Right cardiac atrium (tissue), 5 donors: ENCODE measurements at regions not wholly inside any gene's neighbourhood (a gene's known extent, or its start where the extent isn't known, plus 50 kb on each side); places are given as distances from the start of the nearest gene placed in this dataset.
A peak's percentile ranks its signal among the peaks of the same experiment; 100 is the strongest.

ENCODE experiments used
- ATAC-seq, 2 donors: fragments of 200-7000 bp; cut with Tn5 transposase; one replicate each; pipeline versions ENCODE4 v1.8.0 to v1.9.1; 2020; ENCODE audit warnings: moderate library complexity in 2 of 2, mild to moderate bottlenecking in 1 of 2
- DNase-seq, 3 donors: peaks; one replicate each; pipeline ENCODE4 v3.0.0-alpha.2; 2020
- H3K27ac ChIP-seq: one replicate; pipeline ENCODE4 v1.5.1; 2013; ENCODE audit warnings: mild to moderate bottlenecking, low read length, control low read depth, moderate library complexity
- H3K27me3 ChIP-seq: one replicate; pipeline ENCODE4 v1.6.1; 2013; ENCODE audit not compliant: control insufficient read depth, insufficient read depth
- H3K4me1 ChIP-seq: one replicate; pipeline ENCODE4 v1.6.1; 2013; ENCODE audit warnings: low read length; ENCODE audit not compliant: control insufficient read depth, insufficient read depth
- H3K4me3 ChIP-seq: one replicate; pipeline ENCODE4 v1.5.1; 2013; ENCODE audit warnings: low read length, control low read depth
- H3K9me3 ChIP-seq: one replicate; pipeline ENCODE4 v1.6.1; 2013; ENCODE audit warnings: low read length; ENCODE audit not compliant: control insufficient read depth
- WGBS: extraction: QIAGEN DNeasy Blood & Tissue Kit; methylation state at CpG from one replicate; pipeline ENCODE4 v1.1.7; 2013; 5-methylcytosine and 5-hydroxymethylcytosine counted together
- intact Hi-C, 4 donors: fragments of 100-400 bp; cut with DNase I; formaldehyde crosslinking; loops; one replicate each; pipeline versions ENCODE4 v1.11.0 to v1.14.0; 2022 to 2023
- donor health status: healthy with polysubstance abuse.
- donor health status: DM: no; HTN: yes; CAD: no.
- donor health status: DM: no; HTN: no; CAD: no.
- donor health status: DM: no; HTN: yes; CAD: no; lungs with severe emphysema.
- donor health status: DM: yes; HTN: yes; CAD: no.

DNA sequence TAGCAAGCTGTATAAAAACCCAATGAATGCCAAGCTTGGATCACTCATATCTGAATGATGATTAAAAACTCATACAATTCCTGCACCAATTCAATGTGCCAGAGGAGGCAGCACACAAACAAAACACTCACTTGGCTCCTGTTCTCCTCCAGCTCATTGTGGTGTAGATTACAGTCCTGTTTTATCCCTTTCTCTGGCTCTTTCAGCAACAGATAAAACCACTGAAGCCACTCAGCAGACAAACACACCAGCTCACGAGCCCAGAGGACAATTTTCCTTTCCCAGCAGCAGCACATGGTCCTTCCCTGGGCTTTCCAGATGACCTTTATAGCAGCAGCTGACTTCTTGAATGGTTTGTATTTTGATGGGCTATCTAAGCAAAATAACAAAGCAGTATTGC lies 107.3 kb upstream of the STARD3NL start:
- ATAC-seq: peak in 1 of 2 donors; percentile 56
- no peaks in the 10 kb centered on the region for H3K4me1 ChIP-seq
- no peak overlapping the region for H3K4me3 ChIP-seq
- no peaks in the 10 kb centered on the region for H3K9me3 ChIP-seq
- H3K27me3 ChIP-seq: no peaks in the 10 kb centered on the region
- intact Hi-C loops: no loop called here
- DNase-seq: no peak
- WGBS: 15% methylated on average over 1 of the region's 1 CpG
- no peak overlapping the region for H3K27ac ChIP-seq

- no peak overlapping the region for H3K27ac ChIP-seq
- no peaks in the 10 kb centered on the region for H3K4me1 ChIP-seq
- ATAC-seq (no peak), DNase-seq (no peak)
- H3K27me3 ChIP-seq: no peaks in the 10 kb centered on the region
- intact Hi-C loops: no loop called here
- no peaks in the 10 kb centered on the region for H3K9me3 ChIP-seq
- no peak overlapping the region for H3K4me3 ChIP-seq
These were observed 91.2 kb upstream of the STARD3NL start for GRCh38 chr7:38086857-38087256.

DNA sequence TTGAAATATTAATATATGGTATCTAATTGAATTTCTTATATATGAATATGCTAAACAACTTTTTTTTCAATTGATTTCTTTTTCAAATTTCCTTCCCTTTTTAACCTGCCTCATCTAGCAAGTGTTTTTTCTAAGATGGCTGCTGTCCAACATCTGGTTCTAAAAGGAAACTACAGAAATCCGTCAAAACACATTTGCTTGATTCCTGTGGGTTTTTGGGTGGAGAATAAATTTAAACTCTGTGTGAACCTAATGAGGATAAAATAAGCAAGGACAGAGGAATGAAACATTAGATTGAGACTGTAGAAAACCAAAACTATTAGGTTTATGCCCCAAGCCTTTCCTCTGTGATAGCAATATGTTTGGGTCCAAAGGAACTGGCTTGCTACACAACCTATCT lies 75.5 kb upstream of the STARD3NL start:
- H3K27ac ChIP-seq: no peak overlapping the region
- H3K27me3 ChIP-seq: no peaks in the 10 kb centered on the region
- DNase-seq (no peak), ATAC-seq (no peak)
- H3K4me1 ChIP-seq: no peaks in the 10 kb centered on the region
- WGBS: 19% methylated on average over 1 of the region's 1 CpG
- H3K9me3 ChIP-seq: no peaks in the 10 kb centered on the region
- intact Hi-C loops: loop anchor here in 3 of 4 donors (10.0 kb wide), 3 partner anchors 198 to 222 kb away; no protein-coding TSS in a partner anchor
- H3K4me3 ChIP-seq: no peak overlapping the region

- peak; percentile 51 to 55 for ATAC-seq
These were observed 72.1 kb upstream of the STARD3NL start for GRCh38 chr7:38105874-38106483.

DNA sequence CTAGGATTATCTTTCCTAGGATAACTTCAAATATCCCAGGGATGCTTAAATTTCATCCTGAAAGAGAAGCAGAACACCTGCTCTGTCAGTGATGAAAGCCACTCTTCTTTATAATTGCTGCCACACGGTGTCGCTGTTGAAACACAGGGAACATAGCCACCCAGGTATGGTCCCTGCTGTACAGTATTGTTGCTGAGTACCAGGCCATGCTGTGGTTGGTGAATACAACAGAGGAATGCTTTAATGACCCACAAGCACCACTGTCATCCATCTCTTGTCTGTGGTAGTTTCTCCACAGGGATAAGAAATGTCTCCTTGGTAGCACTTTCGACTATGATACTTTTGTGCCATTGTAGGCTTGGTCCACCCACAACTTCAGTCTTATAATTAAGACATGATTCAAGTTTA lies 70.6 kb upstream of the STARD3NL start:
- H3K9me3 ChIP-seq: no peaks in the 10 kb centered on the region
- intact Hi-C loops: loop anchor here (5.0 to 10.0 kb wide), 6 partner anchors 115 to 217 kb away; no protein-coding TSS in a partner anchor
- no peaks in the 10 kb centered on the region for H3K27me3 ChIP-seq
- H3K27ac ChIP-seq: no peak overlapping the region
- ATAC-seq (peak; percentile 45 to 83), DNase-seq (peak; percentile 35 to 59 (median 42))
- 30% methylated on average over 3 of the region's 3 CpGs for WGBS
- H3K4me3 ChIP-seq: no peak overlapping the region
- no peaks in the 10 kb centered on the region for H3K4me1 ChIP-seq

More at GRCh38 chr7:38105874-38106483, 72.1 kb upstream of the STARD3NL start:
- H3K4me3 ChIP-seq: no peak overlapping the region
- H3K27me3 ChIP-seq: no peaks in the 10 kb centered on the region
- DNase-seq: peak; percentile 27 to 52 (median 41)
- no peaks in the 10 kb centered on the region for H3K9me3 ChIP-seq
- H3K4me1 ChIP-seq: no peaks in the 10 kb centered on the region
- H3K27ac ChIP-seq: no peak overlapping the region
- WGBS: 23% methylated on average over 5 of the region's 5 CpGs
- intact Hi-C loops: loop anchor here (5.0 to 10.0 kb wide), 6 partner anchors 116 to 219 kb away; no protein-coding TSS in a partner anchor

DNA sequence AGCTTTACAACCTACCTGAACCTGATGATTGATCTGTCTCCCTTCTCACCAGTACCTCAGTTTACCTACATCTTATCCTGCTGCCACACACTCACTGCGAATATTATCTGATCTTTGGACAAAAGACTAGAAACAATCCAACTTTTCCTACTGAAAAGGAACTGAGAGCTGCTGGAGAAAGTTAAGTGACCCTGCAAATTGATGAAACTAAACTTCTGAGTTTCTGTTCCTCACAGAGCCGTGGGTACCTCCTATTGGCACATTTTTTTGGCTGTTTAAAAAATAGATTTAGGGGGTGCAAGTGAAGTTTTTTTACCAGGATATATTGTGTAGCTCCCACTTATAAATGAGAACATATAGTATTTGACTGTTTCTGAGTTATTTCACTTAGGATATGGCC lies 66.0 kb upstream of the STARD3NL start:
- WGBS: 82% methylated on average over 2 of the region's 2 CpGs
- no peaks in the 10 kb centered on the region for H3K9me3 ChIP-seq
- no peaks in the 10 kb centered on the region for H3K4me1 ChIP-seq
- no peak for ATAC-seq
- intact Hi-C loops: no loop called here
- no peak for DNase-seq
- no peak overlapping the region for H3K4me3 ChIP-seq
- H3K27me3 ChIP-seq: no peaks in the 10 kb centered on the region
- H3K27ac ChIP-seq: no peak overlapping the region

DNA sequence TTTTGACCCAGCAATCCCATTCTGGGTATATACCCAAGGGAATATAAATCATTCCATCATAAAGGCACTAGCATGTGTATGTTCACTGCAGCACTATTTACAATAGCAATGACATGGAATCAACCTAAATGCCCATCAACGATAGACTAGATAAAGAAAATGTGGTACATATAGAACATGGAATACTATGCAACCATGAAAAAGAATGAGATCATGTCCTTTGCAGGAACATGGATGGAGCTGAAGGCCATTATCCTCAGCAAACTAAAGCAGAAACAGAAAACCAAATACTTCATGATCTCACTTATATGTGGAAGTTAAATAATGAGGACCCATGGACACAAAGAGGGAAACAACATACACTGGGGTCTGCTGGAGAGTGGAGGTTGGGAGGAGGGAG lies 58.0 kb upstream of the STARD3NL start:
- 88% methylated on average over 1 of the region's 1 CpG for WGBS
- ATAC-seq (no peak), DNase-seq (no peak)
- Histone ChIP-seq H3K9me3 (no peaks in the 10 kb centered on the region), H3K4me3 (no peak overlapping the region), H3K27me3 (no peaks in the 10 kb centered on the region), H3K27ac (no peak overlapping the region), H3K4me1 (no peaks in the 10 kb centered on the region)
- intact Hi-C loops: no loop called here

GRCh38 chr7:38122501-38122900 lies 55.5 kb upstream of the STARD3NL start:
- Histone ChIP-seq H3K9me3 (no peaks in the 10 kb centered on the region), H3K27ac (no peak overlapping the region), H3K4me1 (no peaks in the 10 kb centered on the region), H3K4me3 (no peak overlapping the region), H3K27me3 (no peaks in the 10 kb centered on the region)
- DNase-seq (no peak), ATAC-seq (no peak)
- intact Hi-C loops: no loop called here
- WGBS: 83% methylated on average over 4 of the region's 4 CpGs

- Histone ChIP-seq H3K27ac (no peak overlapping the region), H3K9me3 (no peaks in the 10 kb centered on the region), H3K4me3 (no peak overlapping the region), H3K27me3 (no peaks in the 10 kb centered on the region), H3K4me1 (no peaks in the 10 kb centered on the region)
- DNase-seq (no peak), ATAC-seq (no peak)
- intact Hi-C loops: no loop called here
- 89% methylated on average over 3 of the region's 3 CpGs for WGBS
These were observed 54.6 kb upstream of the STARD3NL start for GRCh38 chr7:38123494-38123893.

- no peak for DNase-seq
- WGBS: 61% methylated on average over 7 of the region's 7 CpGs
- intact Hi-C loops: no loop called here
These were observed 50.5 kb upstream of the STARD3NL start for GRCh38 chr7:38127216-38128207.

More at GRCh38 chr7:38127216-38128207, 50.5 kb upstream of the STARD3NL start:
- Histone ChIP-seq H3K27me3 (no peaks in the 10 kb centered on the region), H3K9me3 (no peaks in the 10 kb centered on the region), H3K27ac (no peak overlapping the region), H3K4me3 (no peak overlapping the region), H3K4me1 (no peaks in the 10 kb centered on the region)
- ATAC-seq: no peak
